SHP77 (cell line): ENCODE measurements at regions not wholly inside any gene's neighbourhood (a gene's known extent, or its start where the extent isn't known, plus 50 kb on each side); places are given as distances from the start of the nearest gene placed in this dataset.

Experiments
- DNase-seq, 2 experiments: peaks; one replicate each; lab custom pipeline; 2025; lab: John Stamatoyannopoulos, UW

DNA sequence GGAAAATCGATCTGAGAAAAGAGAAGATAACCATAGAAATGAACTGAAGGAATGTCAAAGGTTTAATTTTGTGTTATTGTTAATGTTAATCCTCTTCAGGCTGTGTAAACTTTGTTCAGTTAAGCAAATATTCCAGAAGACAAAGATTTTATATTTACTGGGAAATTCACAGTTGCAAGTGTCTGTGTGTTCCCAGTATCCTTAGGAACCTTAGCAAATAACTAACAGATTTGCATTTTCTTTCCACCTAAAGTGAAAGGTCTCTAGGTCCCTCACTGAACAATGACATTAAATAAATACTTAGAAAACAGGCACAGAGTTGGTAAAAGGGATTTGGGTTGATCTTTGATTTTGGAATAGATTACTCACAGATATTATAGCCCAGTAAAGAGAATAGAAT lies 324.7 kb downstream of the C4orf33 start:
- DNase-seq: no peak

GRCh38 chr4:129422277-129422676 lies 326.3 kb downstream of the C4orf33 start:
- DNase-seq: no peak

DNA sequence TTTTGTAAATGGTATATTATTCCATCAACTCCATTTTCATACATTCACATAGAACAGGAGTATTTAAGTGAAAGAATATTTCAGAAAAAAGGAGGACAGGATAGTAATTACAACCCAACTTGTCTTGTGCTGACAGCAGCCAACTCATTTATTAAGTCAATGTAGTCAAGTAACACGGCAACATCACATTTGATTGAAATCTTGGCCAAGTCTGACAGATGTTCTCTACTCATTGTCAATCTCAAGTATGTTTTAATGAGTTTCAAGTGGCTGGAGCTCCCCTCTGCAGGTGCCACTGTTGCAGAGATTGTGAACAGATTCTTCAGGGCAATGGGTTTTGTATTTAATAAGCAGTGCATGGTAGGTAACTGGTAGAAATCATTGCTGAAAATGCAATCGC lies 332.5 kb downstream of the C4orf33 start:
- DNase-seq: peak in 1 of 2 experiments; percentile 52

GRCh38 chr4:129429581-129430320 lies 333.8 kb downstream of the C4orf33 start:
- DNase-seq: no peak

DNA sequence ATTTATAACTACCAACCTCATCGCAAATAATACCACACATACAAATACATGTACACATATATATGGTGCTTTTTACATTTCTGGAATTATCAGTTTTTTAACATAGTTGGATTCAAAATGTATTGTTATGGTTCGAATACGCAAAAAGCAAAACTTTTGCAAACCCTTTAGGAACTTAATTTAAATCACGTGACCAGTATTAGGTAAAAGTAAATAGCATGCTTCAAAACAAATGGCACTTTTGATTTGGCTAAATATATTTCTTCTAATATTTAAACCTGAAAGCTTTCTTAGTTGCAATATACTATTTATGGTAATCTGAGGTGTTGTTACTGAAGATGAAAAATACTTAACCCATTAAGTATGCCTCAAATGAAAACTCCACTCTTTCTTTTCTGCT lies 341.4 kb downstream of the C4orf33 start:
- DNase-seq: no peak

DNA sequence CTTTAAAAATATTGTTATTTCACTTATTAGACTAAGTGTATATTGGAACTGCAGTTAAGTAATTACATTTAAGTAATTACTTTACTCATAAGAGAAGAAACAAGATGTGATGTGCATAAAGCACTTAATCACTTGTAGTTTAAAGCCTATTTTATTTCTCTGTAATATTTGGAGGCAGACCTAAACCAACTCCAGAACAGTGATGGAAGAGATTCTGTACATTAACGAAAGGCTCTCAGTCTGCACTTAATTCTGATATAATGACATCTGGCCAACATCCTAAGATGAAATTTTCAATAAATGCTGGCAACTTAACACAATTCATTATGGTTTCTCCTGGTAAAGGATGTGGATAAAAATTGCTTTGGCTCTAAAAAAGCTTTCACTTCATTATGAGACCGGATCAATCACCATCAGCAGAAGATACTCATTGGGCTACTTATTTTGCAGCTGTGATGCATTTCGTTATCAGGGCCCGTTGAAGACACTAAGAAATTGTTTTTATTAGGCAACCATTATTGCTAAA lies 342.6 kb downstream of the C4orf33 start:
- DNase-seq: no peak

DNA sequence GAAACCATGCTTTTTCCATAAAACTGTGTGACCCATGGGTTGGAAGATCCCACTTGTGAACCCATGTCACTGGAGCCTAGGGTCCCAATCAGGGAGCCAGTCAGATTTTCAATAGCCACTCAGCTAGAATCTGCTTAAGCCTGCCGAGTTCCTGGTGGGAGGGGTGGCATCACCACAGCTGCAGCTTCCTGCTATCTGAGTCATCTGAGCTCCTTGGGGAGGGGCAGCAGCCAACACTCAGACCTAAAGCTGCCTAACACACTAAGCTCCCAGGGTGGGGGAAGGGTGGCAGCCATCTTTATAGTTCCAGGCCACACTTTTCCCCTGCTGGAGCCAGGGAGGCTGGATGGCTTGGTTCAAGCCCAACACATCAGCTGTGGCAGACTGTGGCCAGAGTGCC lies 350.1 kb downstream of the C4orf33 start:
- DNase-seq: no peak

GRCh38 chr4:129453524-129454200 lies 357.7 kb downstream of the C4orf33 start:
- no peak for DNase-seq

DNA sequence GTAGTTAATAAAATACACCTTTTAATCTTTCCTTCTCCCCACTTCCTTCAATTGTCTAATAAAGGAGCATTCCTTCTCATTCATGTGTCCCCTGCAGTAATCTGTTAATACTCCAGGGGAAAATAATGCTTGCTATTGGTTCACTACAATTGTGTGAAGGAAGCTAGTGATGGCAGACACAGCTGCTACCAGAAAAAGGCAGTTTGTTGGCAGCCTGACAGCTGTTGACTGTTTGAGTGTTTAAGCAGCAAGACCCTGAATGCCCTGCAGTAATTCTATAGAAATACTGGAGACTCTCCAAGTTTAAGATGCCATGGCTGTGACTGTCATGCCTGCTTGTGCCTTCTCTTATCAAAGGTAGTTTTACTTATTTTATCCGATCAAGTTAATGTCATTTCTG lies 359.5 kb downstream of the C4orf33 start:
- peak in 1 of 2 experiments; percentile 35 for DNase-seq

DNA sequence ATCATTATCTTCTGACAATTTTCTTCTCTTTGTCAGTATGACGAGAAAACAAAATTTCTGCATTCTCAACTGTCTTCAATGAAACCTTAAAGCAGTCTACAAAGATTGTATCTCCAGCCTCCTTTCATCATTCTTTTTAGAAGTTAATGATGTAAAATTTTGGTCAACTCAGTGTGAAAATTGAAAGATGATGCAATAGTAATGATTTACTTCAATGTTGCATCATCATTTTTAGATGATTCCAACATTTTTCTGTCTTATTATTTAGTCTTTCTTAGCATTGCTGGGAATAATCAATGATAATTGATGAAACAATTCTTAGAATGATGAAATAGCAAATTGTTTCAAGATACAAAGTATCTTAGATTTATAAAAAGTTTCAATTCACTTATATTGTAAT lies 372.7 kb downstream of the C4orf33 start:
- no peak for DNase-seq

GRCh38 chr4:129474698-129475097 lies 378.7 kb downstream of the C4orf33 start:
- DNase-seq: no peak

- DNase-seq: no peak
Measured at GRCh38 chr4:129481107-129481506, 385.2 kb downstream of the C4orf33 start.

GRCh38 chr4:129488427-129488826 lies 392.5 kb downstream of the C4orf33 start:
- no peak for DNase-seq

- no peak for DNase-seq
Measured at GRCh38 chr4:129490516-129490915, 394.6 kb downstream of the C4orf33 start.

- DNase-seq: no peak
Measured at GRCh38 chr4:129498626-129499025, 402.7 kb downstream of the C4orf33 start.

GRCh38 chr4:129514852-129515251 lies 418.9 kb downstream of the C4orf33 start:
- DNase-seq: no peak

DNA sequence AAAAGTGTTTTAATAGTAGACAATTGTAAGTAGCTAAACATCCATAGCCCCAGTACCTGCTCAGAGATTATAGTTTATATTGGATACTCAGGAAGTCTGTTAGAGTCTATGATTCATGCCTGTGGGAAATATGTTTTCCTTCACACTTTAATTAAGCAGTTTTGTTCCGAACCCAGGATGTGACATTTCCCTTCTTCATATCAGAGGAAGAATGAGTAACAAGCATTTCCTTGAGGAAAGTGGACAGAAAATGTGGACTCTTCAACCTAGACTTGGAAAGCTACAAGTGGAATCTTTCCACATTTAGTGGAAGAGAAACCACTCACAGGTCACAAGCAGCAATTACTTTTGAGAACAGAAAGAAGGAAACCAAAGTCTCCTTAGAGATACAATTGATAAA lies 419.4 kb downstream of the C4orf33 start:
- DNase-seq: no peak

DNA sequence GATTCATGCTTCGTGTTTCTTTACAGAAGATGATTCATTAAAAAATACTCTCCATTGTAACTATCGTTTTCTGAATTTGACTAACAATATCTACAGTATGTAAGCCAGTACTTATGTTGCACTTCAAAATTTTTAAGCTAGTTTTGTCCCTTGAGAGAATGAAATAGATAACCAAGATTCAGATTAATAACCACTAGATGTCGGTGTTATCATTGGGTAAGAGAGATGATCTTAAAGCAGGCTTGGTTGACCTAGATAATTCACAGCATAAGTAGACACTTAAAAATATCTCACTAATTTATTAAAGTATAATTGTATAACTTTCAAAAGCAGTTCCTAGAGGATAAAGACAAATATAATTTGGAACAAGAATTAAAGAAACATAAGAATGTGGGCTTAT lies 430.9 kb downstream of the C4orf33 start:
- no peak for DNase-seq

- no peak for DNase-seq
Measured at GRCh38 chr4:129531253-129531652, 435.3 kb downstream of the C4orf33 start.

- no peak for DNase-seq
Measured at GRCh38 chr4:129532573-129532972, 436.6 kb downstream of the C4orf33 start.

- DNase-seq: no peak
Measured at GRCh38 chr4:129543299-129543698, 447.3 kb downstream of the C4orf33 start.

DNA sequence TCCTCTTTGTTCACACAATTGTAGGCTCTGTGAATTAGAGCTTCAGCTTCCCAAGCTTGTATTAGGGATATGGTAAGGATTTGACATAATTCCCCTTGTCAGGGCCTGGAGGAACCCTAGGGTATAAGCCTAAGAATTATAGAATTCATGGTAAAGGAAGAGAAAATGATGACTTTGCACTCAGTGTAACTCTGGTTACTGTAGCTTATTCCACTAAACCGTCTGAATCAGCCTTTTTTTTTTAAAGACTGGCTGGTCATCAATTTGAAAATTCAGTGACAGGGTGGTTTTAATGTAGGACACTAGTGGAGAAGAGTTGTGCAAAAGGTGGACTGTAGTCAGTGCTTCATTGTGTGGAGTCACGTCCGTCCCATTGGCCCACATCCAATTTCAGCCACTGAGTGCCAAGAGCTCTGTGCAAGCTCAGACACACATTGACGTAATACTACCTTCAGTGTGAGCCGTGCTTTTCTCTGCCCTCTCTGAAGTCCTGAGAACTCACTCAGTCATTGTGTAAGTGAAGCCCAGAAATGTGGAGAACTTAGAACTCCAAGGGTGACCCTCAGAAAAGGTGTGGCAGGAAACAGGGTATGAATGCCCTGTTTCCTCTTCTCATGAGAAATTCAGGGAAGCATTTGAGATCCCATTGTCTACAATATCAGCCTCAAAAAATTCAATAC lies 449.8 kb downstream of the C4orf33 start:
- peak; percentile 50 to 69 for DNase-seq

- no peak for DNase-seq
Measured at GRCh38 chr4:129546531-129546930, 450.6 kb downstream of the C4orf33 start.
